HepG2 (cell line): ENCODE measurements at regions not wholly inside any gene's neighbourhood (a gene's known extent, or its start where the extent isn't known, plus 50 kb on each side); places are given as distances from the start of the nearest gene placed in this dataset.

Source experiments
- ATAC-seq: fragments of 200-7000 bp; cut with Tn5 transposase; 3 replicates; pipeline ENCODE4 v1.9.1; 2020; ENCODE audit warnings: mild to moderate bottlenecking, moderate library complexity
- BruUV-seq: library from RNA; stranded (reverse); fragments of 400-500 nt; replicated peaks from 2 replicates; lab custom pipeline; 2021; lab: Mats Ljungman, UMichigan
- CTCF ChIA-PET: fragments of 300-600 bp; formaldehyde crosslinking; extraction: SDS; loops from one replicate; lab custom pipeline; 2021; ENCODE audit warnings: low total read pairs, inconsistent platforms, low intra/inter-chr PET ratio; lab: Yijun Ruan, JAX
- POLR2A ChIA-PET: fragments of 350-600 bp; sonication (Branson Sonifier 250); formaldehyde crosslinking; loops from one replicate; lab custom pipeline; 2020; ENCODE audit warnings: antibody characterized with exemption, inconsistent platforms; lab: Yijun Ruan, JAX
- DNase-seq: peaks from one replicate; pipeline ENCODE4 v3.0.0-alpha.2; 2015; ENCODE audit warnings: low spot score
- FAIRE-seq: peaks from 3 replicates; lab custom pipeline; 2011; peaks lifted over from hg19 to GRCh38; lab: Jason Lieb, UNC
- H2AFZ ChIP-seq: one replicate; pipeline ENCODE4 v1.6.1; 2011; ENCODE audit warnings: low read length, inconsistent platforms
- H3K27ac ChIP-seq: fragments of 300-600 bp; 3 replicates; pipeline ENCODE4 v1.8.0; 2011; ENCODE audit warnings: mixed run types, mild to moderate bottlenecking, mixed read lengths, low read length, inconsistent platforms; ENCODE audit not compliant: insufficient read depth; ENCODE audit errors: extremely low read length
- H3K27me3 ChIP-seq, 2 experiments: fragments of 200-600 bp in 1 of 2; 2 replicates in 1 of 2; 3 replicates in 1 of 2; pipeline versions ENCODE4 v1.6.0 to v1.8.0; 2011; ENCODE audit warnings: low read length in 2 of 2, mild to moderate bottlenecking in 2 of 2, moderate library complexity in 2 of 2, inconsistent platforms in 1 of 2; ENCODE audit not compliant: insufficient read depth in 2 of 2, control insufficient read depth in 1 of 2
- H3K36me3 ChIP-seq, 2 experiments: fragments of 200-600 bp in 1 of 2; replicated peaks in 1 of 2; 2 replicates in 1 of 2; 3 replicates in 1 of 2; pipeline versions ENCODE4 v1.5.1 to v1.8.0; 2011; ENCODE audit warnings: low read length in 2 of 2, inconsistent platforms in 1 of 2; ENCODE audit not compliant: insufficient read depth in 2 of 2, control insufficient read depth in 1 of 2
- H3K4me1 ChIP-seq: 2 replicates; pipeline ENCODE4 v1.5.1; 2012; ENCODE audit warnings: low read length, inconsistent platforms; ENCODE audit not compliant: insufficient read depth
- H3K4me2 ChIP-seq: 2 replicates; pipeline ENCODE4 v1.6.0; 2011; ENCODE audit warnings: low read depth, low read length, inconsistent platforms
- H3K4me3 ChIP-seq, 3 experiments: fragments of 200-600 bp in 1 of 3; sonication (generic), shearing (Covaris generic) in 1 of 3; replicated peaks in 1 of 3; 2 replicates each; pipeline ENCODE4 v1.5.1; 2011 to 2016; ENCODE audit warnings: low read length in 3 of 3, inconsistent platforms in 2 of 3, low read depth in 2 of 3, mild to moderate bottlenecking in 2 of 3, control low read depth in 1 of 3, mixed read lengths in 1 of 3; ENCODE audit not compliant: insufficient read depth in 1 of 3
- H3K79me2 ChIP-seq: one replicate; pipeline ENCODE4 v1.6.1; 2011; ENCODE audit warnings: low read length, inconsistent platforms; ENCODE audit not compliant: insufficient read depth
- H3K9ac ChIP-seq: 2 replicates; pipeline ENCODE4 v1.6.0; 2011; ENCODE audit warnings: mild to moderate bottlenecking, low read depth, low read length, inconsistent platforms; ENCODE audit not compliant: insufficient read depth
- H3K9me3 ChIP-seq: 2 replicates; pipeline ENCODE4 v1.5.1; 2012; ENCODE audit warnings: mild to moderate bottlenecking, low read length
- H4K20me1 ChIP-seq: 2 replicates; pipeline ENCODE4 v1.6.0; 2011; ENCODE audit warnings: inconsistent platforms, mild to moderate bottlenecking, low read length, moderate library complexity; ENCODE audit not compliant: insufficient read depth
- NFIC ChIP-seq: IDR thresholded peaks from 2 replicates; pipeline ENCODE4 v1.6.1; 2012; ENCODE audit warnings: mild to moderate bottlenecking, low read length, inconsistent platforms
- PHF20 ChIP-seq: sonication (generic); formaldehyde crosslinking; IDR thresholded peaks from 2 replicates; pipeline ENCODE4 v1.5.0; 2020; ENCODE audit warnings: mild to moderate bottlenecking, missing genetic modification reagents
- ZFP37 ChIP-seq: sonication (generic); formaldehyde crosslinking; IDR thresholded peaks from 2 replicates; pipeline ENCODE4 v1.4.0; 2020; ENCODE audit warnings: missing genetic modification reagents, borderline replicate concordance
- ZFP62 ChIP-seq: sonication (generic); formaldehyde crosslinking; IDR thresholded peaks from 2 replicates; pipeline ENCODE4 v1.4.0; 2020; ENCODE audit warnings: missing genetic modification reagents
- ZNF367 ChIP-seq: sonication (generic); formaldehyde crosslinking; IDR thresholded peaks from 2 replicates; pipeline ENCODE4 v1.4.0; 2020; ENCODE audit warnings: missing genetic modification reagents, borderline replicate concordance
- ZNF839 ChIP-seq: sonication (generic); formaldehyde crosslinking; IDR thresholded peaks from 2 replicates; pipeline ENCODE4 v1.4.0; 2020; ENCODE audit warnings: missing genetic modification reagents, mild to moderate bottlenecking, borderline replicate concordance
- ZZZ3 ChIP-seq: sonication (generic); formaldehyde crosslinking; IDR thresholded peaks from 2 replicates; pipeline ENCODE4 v1.4.0; 2020; ENCODE audit warnings: missing genetic modification reagents, mild to moderate bottlenecking, borderline replicate concordance
- WGBS: methylation state at CpG from one replicate; pipeline ENCODE4 v1.1.6; 2017; ENCODE audit warnings: low lambda C conversion rate; 5-methylcytosine and 5-hydroxymethylcytosine counted together
- in situ Hi-C: cut with HindIII; loops from 2 replicates; pipeline ENCODE4 v1.10.0; 2017; ENCODE audit warnings: low pct_unique_long_range_greater_than_20kb; ENCODE audit not compliant: extremely low pct_ligation_motif_present
- intact Hi-C: fragments of 100-400 bp; cut with micrococcal nuclease; formaldehyde crosslinking; loops from one replicate; pipeline ENCODE4 v1.10.0; 2022; ENCODE audit not compliant: unreplicated experiment
- TF ChIP-seq, protein P1 (sequence below): sonication (generic); formaldehyde crosslinking; IDR thresholded peaks from 2 replicates; pipeline ENCODE4 v1.5.0; 2020; ENCODE audit warnings: mild to moderate bottlenecking, missing genetic modification reagents

DNA sequence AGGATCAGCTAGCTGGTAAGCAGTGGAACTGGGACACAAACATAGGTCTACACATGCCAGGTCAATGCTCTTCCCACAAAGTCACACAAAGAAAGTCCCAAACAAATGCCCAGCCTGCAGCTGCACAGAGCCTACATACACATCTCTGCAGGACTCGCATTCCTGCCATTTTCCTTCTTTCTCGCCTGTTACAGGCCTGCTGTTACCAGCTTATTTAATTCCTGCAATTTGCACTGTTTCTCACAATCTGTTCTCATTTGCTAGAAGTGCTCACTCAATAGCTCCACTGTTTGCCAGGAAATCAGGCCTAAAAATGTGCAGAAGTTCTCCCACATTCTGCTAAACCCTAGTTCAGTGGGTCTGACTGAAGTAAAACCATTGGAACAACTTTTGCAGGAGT, 362.6 kb upstream of the C1orf87 start:
- in situ Hi-C loops = no loop called here
- Histone ChIP-seq H3K36me3 (no peaks in the 10 kb centered on the region), H3K9me3 (peaks cover 29% of the 10 kb centered on the region), H3K27ac (no peak overlapping the region), H3K27me3 (no peaks in the 10 kb centered on the region), H3K79me2 (no peaks in the 10 kb centered on the region), H4K20me1 (no peaks in the 10 kb centered on the region), H3K4me1 (no peaks in the 10 kb centered on the region), H2AFZ (no peak overlapping the region), H3K4me2 (no peak overlapping the region), H3K4me3 (no peak overlapping the region), H3K9ac (no peak overlapping the region)
- 6% methylated on average over 2 of the region's 2 CpGs for WGBS
- DNase-seq (no peak), FAIRE-seq (no peak), ATAC-seq (no peak)
- BruUV-seq = no TSS peak
- CTCF ChIA-PET = no interaction called here
- POLR2A ChIA-PET = no interaction called here
- intact Hi-C loops = no loop called here
- TF ChIP-seq ZFP62 (CRISPR knock-in tag) = no peak
- TF ChIP-seq ZZZ3 = no peak
- no peak for TF ChIP-seq NFIC
- no peak for TF ChIP-seq PHF20 (CRISPR knock-in tag)
- no peak for TF ChIP-seq ZFP37 (CRISPR knock-in tag)
- TF ChIP-seq, protein P1, sequence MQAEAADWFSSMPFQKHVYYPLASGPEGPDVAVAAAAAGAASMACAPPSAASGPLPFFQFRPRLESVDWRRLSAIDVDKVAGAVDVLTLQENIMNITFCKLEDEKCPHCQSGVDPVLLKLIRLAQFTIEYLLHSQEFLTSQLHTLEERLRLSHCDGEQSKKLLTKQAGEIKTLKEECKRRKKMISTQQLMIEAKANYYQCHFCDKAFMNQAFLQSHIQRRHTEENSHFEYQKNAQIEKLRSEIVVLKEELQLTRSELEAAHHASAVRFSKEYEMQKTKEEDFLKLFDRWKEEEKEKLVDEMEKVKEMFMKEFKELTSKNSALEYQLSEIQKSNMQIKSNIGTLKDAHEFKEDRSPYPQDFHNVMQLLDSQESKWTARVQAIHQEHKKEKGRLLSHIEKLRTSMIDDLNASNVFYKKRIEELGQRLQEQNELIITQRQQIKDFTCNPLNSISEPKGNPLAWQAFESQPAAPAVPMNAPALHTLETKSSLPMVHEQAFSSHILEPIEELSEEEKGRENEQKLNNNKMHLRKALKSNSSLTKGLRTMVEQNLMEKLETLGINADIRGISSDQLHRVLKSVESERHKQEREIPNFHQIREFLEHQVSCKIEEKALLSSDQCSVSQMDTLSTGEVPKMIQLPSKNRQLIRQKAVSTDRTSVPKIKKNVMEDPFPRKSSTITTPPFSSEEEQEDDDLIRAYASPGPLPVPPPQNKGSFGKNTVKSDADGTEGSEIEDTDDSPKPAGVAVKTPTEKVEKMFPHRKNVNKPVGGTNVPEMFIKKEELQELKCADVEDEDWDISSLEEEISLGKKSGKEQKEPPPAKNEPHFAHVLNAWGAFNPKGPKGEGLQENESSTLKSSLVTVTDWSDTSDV = no peak
- TF ChIP-seq ZNF839 = no peak
- no peak for TF ChIP-seq ZNF367 (CRISPR knock-in tag)
